OCI-LY7 (cell line): ENCODE measurements at regions not wholly inside any gene's neighbourhood (a gene's known extent, or its start where the extent isn't known, plus 50 kb on each side); places are given as distances from the start of the nearest gene placed in this dataset.
A peak's percentile ranks its signal among the peaks of the same experiment; 100 is the strongest.

Experiments
- BruUV-seq: library from RNA; stranded (reverse); fragments of 400-500 nt; replicated peaks from 2 replicates; lab custom pipeline; 2021; lab: Mats Ljungman, UMichigan
- CTCF ChIA-PET: fragments of 300-600 bp; sonication (Branson Sonifier 250); formaldehyde crosslinking; loops from one replicate; lab custom pipeline; 2022; ENCODE audit warnings: antibody characterized with exemption; ENCODE audit not compliant: unreplicated experiment; lab: Charles Lee
- POLR2A ChIA-PET: fragments of 300-600 bp; sonication (Branson Sonifier 250); formaldehyde crosslinking; loops from one replicate; lab custom pipeline; 2022; ENCODE audit warnings: antibody characterized with exemption; lab: Charles Lee
- DNase-seq: peaks from one replicate; pipeline ENCODE4 v3.0.0-alpha.2; 2015; ENCODE audit warnings: low spot score
- H2AFZ ChIP-seq: fragments of 200-600 bp; sonication (generic), shearing (Covaris generic); 2 replicates; pipeline ENCODE4 v1.6.1; 2014; ENCODE audit warnings: mild to moderate bottlenecking, antibody characterized with exemption, low read length, moderate library complexity
- H3K27ac ChIP-seq: fragments of 200-600 bp; sonication (generic); 2 replicates; pipeline ENCODE4 v1.5.1; 2014; ENCODE audit warnings: mixed run types, low read depth, mild to moderate bottlenecking, moderate library complexity, low read length, inconsistent platforms; ENCODE audit not compliant: poor library complexity, severe bottlenecking
- H3K36me3 ChIP-seq: fragments of 200-600 bp; sonication (generic); 2 replicates; pipeline ENCODE4 v1.6.1; 2014; ENCODE audit warnings: mild to moderate bottlenecking, antibody characterized with exemption, low read length, moderate library complexity, mixed read lengths; ENCODE audit not compliant: insufficient read depth
- H3K4me1 ChIP-seq: fragments of 200-600 bp; sonication (generic); 2 replicates; pipeline ENCODE4 v1.5.1; 2014; ENCODE audit warnings: mild to moderate bottlenecking, low read length; ENCODE audit not compliant: insufficient read depth, poor library complexity, severe bottlenecking
- H3K4me2 ChIP-seq: fragments of 200-600 bp; sonication (generic); 2 replicates; pipeline ENCODE4 v1.6.1; 2014; ENCODE audit warnings: mild to moderate bottlenecking, low read length
- H3K4me3 ChIP-seq: fragments of 200-600 bp; sonication (generic); 2 replicates; pipeline ENCODE4 v1.5.1; 2014; ENCODE audit warnings: mild to moderate bottlenecking, low read depth, low read length; ENCODE audit not compliant: poor library complexity, severe bottlenecking
- H3K79me2 ChIP-seq: fragments of 200-600 bp; sonication (generic); 2 replicates; pipeline ENCODE4 v1.6.1; 2016; ENCODE audit warnings: low read depth, mild to moderate bottlenecking, low read length, moderate library complexity, mixed read lengths; ENCODE audit not compliant: insufficient read depth
- H3K9me2 ChIP-seq: fragments of 200-600 bp; sonication (generic); 2 replicates; pipeline ENCODE4 v1.6.1; 2016; ENCODE audit warnings: mild to moderate bottlenecking, low read length, mixed read lengths; ENCODE audit not compliant: insufficient read depth
- H3K9me3 ChIP-seq: fragments of 200-600 bp; sonication (generic); 2 replicates; pipeline ENCODE4 v1.6.1; 2014; ENCODE audit warnings: mild to moderate bottlenecking, mixed run types, low read length, mixed read lengths
- H4K20me1 ChIP-seq: fragments of 200-600 bp; sonication (generic); 2 replicates; pipeline ENCODE4 v1.6.1; 2014; ENCODE audit warnings: mild to moderate bottlenecking, antibody characterized with exemption, low read length, moderate library complexity, mixed read lengths; ENCODE audit not compliant: insufficient read depth
- EZH2phosphoT487 ChIP-seq: fragments of 200-600 bp; sonication (generic); IDR thresholded peaks from 2 replicates; pipeline ENCODE4 v1.6.1; 2018; ENCODE audit warnings: low read depth, borderline replicate concordance, mild to moderate bottlenecking, mixed run types, antibody characterized with exemption, low read length, moderate library complexity, mixed read lengths
- intact Hi-C: fragments of 100-400 bp; cut with micrococcal nuclease; formaldehyde crosslinking; loops from one replicate; pipeline ENCODE4 v1.10.0; 2022; ENCODE audit not compliant: unreplicated experiment
- TF ChIP-seq, protein P1 (sequence below): fragments of 200-600 bp; sonication (generic); conservative IDR thresholded peaks from 2 replicates; pipeline ENCODE4 v1.5.1; 2014; ENCODE audit warnings: mild to moderate bottlenecking, antibody characterized with exemption, low read length, moderate library complexity, mixed read lengths

DNA sequence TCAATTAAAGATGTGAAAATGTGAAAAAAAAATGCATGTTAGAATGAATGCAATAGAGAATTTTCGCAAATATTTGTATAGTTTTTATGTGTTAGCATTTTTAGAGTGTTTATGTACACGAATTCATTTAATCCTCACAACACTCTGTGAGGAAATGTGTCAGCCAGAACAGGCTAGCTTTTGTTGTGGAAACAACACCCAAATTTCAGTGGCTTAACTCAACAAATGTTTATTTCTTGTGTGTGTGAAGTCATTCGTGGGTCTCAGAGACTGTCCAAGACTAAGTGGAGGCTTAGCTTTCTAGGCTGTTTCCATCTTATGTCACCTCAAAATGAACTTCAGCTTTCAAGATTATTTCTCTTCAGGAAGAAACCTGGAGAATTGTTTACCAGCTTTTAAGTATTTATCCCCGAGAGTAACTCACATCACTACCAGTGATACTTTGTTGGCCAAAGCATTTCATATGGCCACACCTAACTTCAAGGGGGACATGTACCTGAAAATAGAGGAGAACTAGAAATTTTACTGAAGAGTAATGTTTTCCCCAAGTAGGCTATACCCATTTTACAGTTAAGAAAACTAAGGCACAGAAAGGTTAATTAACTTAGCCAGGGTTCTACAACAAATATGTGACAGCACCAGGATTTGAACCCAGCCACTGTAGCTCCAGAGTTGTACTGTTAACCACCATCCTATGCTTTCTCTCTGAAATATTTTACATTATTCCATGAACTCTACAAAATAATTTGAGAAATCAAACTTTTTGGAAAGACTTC, 306.1 kb downstream of the QKI start:
- no TSS peak for BruUV-seq
- CTCF ChIA-PET, result interaction anchor here (0.6 kb wide), 1 partner anchor 54 kb away, joined by 4 read pairs; no protein-coding TSS in a partner anchor
- intact Hi-C loops, result no loop called here

DNA sequence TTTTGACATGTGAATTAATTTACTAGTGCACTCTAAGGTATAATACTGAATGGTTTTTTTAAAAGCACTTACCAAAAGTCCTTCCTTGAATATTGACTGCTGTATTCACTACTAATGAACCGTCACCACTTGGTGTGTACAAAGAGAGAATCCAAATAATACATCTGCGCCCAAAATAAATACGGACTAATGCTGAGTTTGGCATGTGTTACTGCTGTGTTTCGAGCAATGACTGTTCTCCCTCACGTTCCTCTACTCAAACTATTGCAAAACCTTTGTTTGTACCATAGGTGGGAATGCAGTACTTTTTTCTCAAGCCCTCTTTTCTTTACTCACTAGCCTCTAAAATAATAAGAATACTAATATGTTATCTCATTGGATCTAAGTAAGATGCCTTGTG, 305.5 kb downstream of the QKI start:
- CTCF ChIA-PET, result no interaction called here
- POLR2A ChIA-PET, result interaction anchor here (4.2 kb wide), 1 partner anchor 10 kb away, joined by 38 read pairs; no protein-coding TSS in a partner anchor
- no TSS peak for BruUV-seq

More for the DNA sequence above, 306.1 kb downstream of the QKI start:
- TF ChIP-seq, protein P1, sequence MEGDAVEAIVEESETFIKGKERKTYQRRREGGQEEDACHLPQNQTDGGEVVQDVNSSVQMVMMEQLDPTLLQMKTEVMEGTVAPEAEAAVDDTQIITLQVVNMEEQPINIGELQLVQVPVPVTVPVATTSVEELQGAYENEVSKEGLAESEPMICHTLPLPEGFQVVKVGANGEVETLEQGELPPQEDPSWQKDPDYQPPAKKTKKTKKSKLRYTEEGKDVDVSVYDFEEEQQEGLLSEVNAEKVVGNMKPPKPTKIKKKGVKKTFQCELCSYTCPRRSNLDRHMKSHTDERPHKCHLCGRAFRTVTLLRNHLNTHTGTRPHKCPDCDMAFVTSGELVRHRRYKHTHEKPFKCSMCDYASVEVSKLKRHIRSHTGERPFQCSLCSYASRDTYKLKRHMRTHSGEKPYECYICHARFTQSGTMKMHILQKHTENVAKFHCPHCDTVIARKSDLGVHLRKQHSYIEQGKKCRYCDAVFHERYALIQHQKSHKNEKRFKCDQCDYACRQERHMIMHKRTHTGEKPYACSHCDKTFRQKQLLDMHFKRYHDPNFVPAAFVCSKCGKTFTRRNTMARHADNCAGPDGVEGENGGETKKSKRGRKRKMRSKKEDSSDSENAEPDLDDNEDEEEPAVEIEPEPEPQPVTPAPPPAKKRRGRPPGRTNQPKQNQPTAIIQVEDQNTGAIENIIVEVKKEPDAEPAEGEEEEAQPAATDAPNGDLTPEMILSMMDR, result no peak
- no peak for TF ChIP-seq EZH2phosphoT487
- Histone ChIP-seq H4K20me1 (no peaks in the 10 kb centered on the region), H3K9me2 (no peaks in the 10 kb centered on the region), H3K4me1 (peaks cover 77% of the 10 kb centered on the region), H3K4me3 (no peak overlapping the region), H3K27ac (no peak overlapping the region), H3K79me2 (no peaks in the 10 kb centered on the region), H2AFZ (0 out of 2 replicates have a peak overlapping the region, but pooled peaks have one; percentile 2), H3K9me3 (no peaks in the 10 kb centered on the region), H3K36me3 (no peaks in the 10 kb centered on the region), H3K4me2 (no peak overlapping the region)
- no peak for DNase-seq
- POLR2A ChIA-PET, result interaction anchor here (1.1 to 4.2 kb wide), 3 partner anchors 10 to 19 kb away, joined by 3 to 38 read pairs (median 8); no protein-coding TSS in a partner anchor

More for the DNA sequence above, 305.5 kb downstream of the QKI start:
- Histone ChIP-seq H3K27ac (no peak overlapping the region), H3K79me2 (no peaks in the 10 kb centered on the region), H3K9me2 (no peaks in the 10 kb centered on the region), H2AFZ (no peak overlapping the region), H3K4me1 (peaks cover 74% of the 10 kb centered on the region), H3K4me2 (no peak overlapping the region), H3K36me3 (no peaks in the 10 kb centered on the region), H3K9me3 (no peaks in the 10 kb centered on the region), H4K20me1 (no peaks in the 10 kb centered on the region), H3K4me3 (no peak overlapping the region)
- TF ChIP-seq, protein P1, result no peak
- TF ChIP-seq EZH2phosphoT487, result no peak
- DNase-seq, result no peak
- intact Hi-C loops, result no loop called here
